Upper lobe of left lung (tissue), 4 donors: ENCODE measurements at regions not wholly inside any gene's neighbourhood (a gene's known extent, or its start where the extent isn't known, plus 50 kb on each side); places are given as distances from the start of the nearest gene placed in this dataset.

Source experiments
- EP300 ChIP-seq, 4 donors: sonication (generic); formaldehyde crosslinking; IDR thresholded peaks; one replicate each; pipeline ENCODE4 v1.5.1; 2017; ENCODE audit warnings: antibody characterized with exemption in 4 of 4, control low read depth in 2 of 4
- TF ChIP-seq, protein P1 (sequence below), 6 experiments: fragments of 450-650 bp in 4 of 6; fragments of 200-600 bp in 2 of 6; sonication (generic) in 2 of 6; IDR thresholded peaks; one replicate each; pipeline ENCODE4 v1.5.1; 2016 to 2019; ENCODE audit warnings: antibody characterized with exemption in 6 of 6

DNA sequence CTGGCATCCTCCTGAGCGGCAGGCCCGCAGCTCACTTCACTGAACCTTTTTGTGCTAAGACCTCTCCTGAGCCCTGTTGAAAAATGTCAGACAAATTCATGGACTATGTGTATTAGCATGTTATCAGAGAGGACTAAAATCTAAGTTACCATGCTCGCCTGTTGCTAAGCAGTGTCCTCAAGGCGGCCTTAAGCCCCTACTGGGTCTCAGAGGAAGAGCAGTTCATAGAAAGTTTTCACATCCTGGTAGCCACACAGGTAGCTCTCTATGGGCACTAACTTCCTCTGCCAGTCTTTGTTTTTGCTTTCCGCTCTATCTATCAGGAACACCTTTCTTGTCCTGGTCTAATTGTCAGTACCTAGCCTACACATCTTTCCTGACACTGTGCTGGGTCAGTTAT is 306.6 kb upstream of the MIS18BP1 start:
- TF ChIP-seq, protein P1, sequence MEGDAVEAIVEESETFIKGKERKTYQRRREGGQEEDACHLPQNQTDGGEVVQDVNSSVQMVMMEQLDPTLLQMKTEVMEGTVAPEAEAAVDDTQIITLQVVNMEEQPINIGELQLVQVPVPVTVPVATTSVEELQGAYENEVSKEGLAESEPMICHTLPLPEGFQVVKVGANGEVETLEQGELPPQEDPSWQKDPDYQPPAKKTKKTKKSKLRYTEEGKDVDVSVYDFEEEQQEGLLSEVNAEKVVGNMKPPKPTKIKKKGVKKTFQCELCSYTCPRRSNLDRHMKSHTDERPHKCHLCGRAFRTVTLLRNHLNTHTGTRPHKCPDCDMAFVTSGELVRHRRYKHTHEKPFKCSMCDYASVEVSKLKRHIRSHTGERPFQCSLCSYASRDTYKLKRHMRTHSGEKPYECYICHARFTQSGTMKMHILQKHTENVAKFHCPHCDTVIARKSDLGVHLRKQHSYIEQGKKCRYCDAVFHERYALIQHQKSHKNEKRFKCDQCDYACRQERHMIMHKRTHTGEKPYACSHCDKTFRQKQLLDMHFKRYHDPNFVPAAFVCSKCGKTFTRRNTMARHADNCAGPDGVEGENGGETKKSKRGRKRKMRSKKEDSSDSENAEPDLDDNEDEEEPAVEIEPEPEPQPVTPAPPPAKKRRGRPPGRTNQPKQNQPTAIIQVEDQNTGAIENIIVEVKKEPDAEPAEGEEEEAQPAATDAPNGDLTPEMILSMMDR (IDR thresholded peaks at IDR 0.05): no peak
- TF ChIP-seq EP300 (IDR thresholded peaks at IDR 0.05): no peak
